IMR-90 (cell line): ENCODE measurements at regions not wholly inside any gene's neighbourhood (a gene's known extent, or its start where the extent isn't known, plus 50 kb on each side); places are given as distances from the start of the nearest gene placed in this dataset.

Experiments
- ATAC-seq: fragments of 200-7000 bp; cut with Tn5 transposase; 2 replicates; pipeline ENCODE4 v1.9.1; 2020; ENCODE audit warnings: low read depth, mild to moderate bottlenecking, moderate library complexity
- BruUV-seq: library from RNA; stranded (reverse); fragments of 400-500 nt; replicated peaks from 2 replicates; lab custom pipeline; 2021; lab: Mats Ljungman, UMichigan
- CTCF ChIA-PET: fragments of 300-600 bp; formaldehyde crosslinking; extraction: SDS; loops from one replicate; lab custom pipeline; 2021; ENCODE audit warnings: antibody characterized with exemption; lab: Yijun Ruan, JAX
- POLR2A ChIA-PET: fragments of 300-600 bp; sonication (Branson Sonifier 250); formaldehyde crosslinking; loops from one replicate; lab custom pipeline; 2022; ENCODE audit warnings: antibody characterized with exemption; ENCODE audit not compliant: unreplicated experiment; lab: Charles Lee
- DNase-seq: peaks from one replicate; pipeline ENCODE4 v3.0.0; 2013
- H2AFZ ChIP-seq: replicated peaks from 2 replicates; pipeline ENCODE3; 2013; ENCODE audit warnings: low read length, mild to moderate bottlenecking; ENCODE audit not compliant: poor library complexity
- H2AK5ac ChIP-seq: 2 replicates; pipeline ENCODE4 v1.6.1; 2013; ENCODE audit warnings: low read depth, low read length, inconsistent platforms
- H2AK9ac ChIP-seq: replicated peaks from 2 replicates; pipeline ENCODE3; 2013; ENCODE audit warnings: mild to moderate bottlenecking, low read depth, low read length, moderate library complexity; ENCODE audit not compliant: poor library complexity
- H2BK120ac ChIP-seq: 2 replicates; pipeline ENCODE4 v1.6.1; 2013; ENCODE audit warnings: low read depth, low read length, inconsistent platforms
- H2BK15ac ChIP-seq: 3 replicates; pipeline ENCODE4 v1.6.1; 2013; ENCODE audit warnings: low read depth, low read length, inconsistent platforms
- H2BK20ac ChIP-seq: 2 replicates; pipeline ENCODE4 v1.6.1; 2013; ENCODE audit warnings: low read depth, mild to moderate bottlenecking, inconsistent platforms, low read length, moderate library complexity
- H2BK5ac ChIP-seq: 2 replicates; pipeline ENCODE4 v1.6.1; 2013; ENCODE audit warnings: mild to moderate bottlenecking, low read depth, low read length, inconsistent platforms; ENCODE audit not compliant: poor library complexity, severe bottlenecking
- H3K14ac ChIP-seq: replicated peaks from 2 replicates; pipeline ENCODE4 v1.6.1; 2013; ENCODE audit warnings: low read depth, low read length, inconsistent platforms
- H3K18ac ChIP-seq: 2 replicates; pipeline ENCODE4 v1.6.1; 2013; ENCODE audit warnings: low read depth, low read length, control low read depth
- H3K23ac ChIP-seq: 2 replicates; pipeline ENCODE4 v1.6.1; 2013; ENCODE audit warnings: low read depth, low read length, inconsistent platforms
- H3K27ac ChIP-seq: 2 replicates; pipeline ENCODE4 v1.5.1; 2013; ENCODE audit warnings: mild to moderate bottlenecking, control low read depth, low read length; ENCODE audit not compliant: insufficient read depth
- H3K27me3 ChIP-seq: 2 replicates; pipeline ENCODE4 v1.6.1; 2013; ENCODE audit warnings: low read length; ENCODE audit not compliant: control insufficient read depth, insufficient read depth
- H3K36me3 ChIP-seq: 2 replicates; pipeline ENCODE4 v1.6.1; 2013; ENCODE audit warnings: low read length, mixed read lengths; ENCODE audit not compliant: control insufficient read depth, insufficient read depth
- H3K4ac ChIP-seq: 2 replicates; pipeline ENCODE4 v1.6.1; 2013; ENCODE audit warnings: low read depth, low read length, inconsistent platforms
- H3K4me1 ChIP-seq: 2 replicates; pipeline ENCODE4 v1.6.1; 2013; ENCODE audit warnings: low read length, mixed read lengths; ENCODE audit not compliant: control insufficient read depth, insufficient read depth
- H3K4me2 ChIP-seq: 2 replicates; pipeline ENCODE4 v1.6.1; 2013; ENCODE audit warnings: low read depth, mild to moderate bottlenecking, control low read depth, low read length, moderate library complexity
- H3K4me3 ChIP-seq: 2 replicates; pipeline ENCODE4 v1.5.1; 2013; ENCODE audit warnings: low read depth, mild to moderate bottlenecking, control low read depth, low read length, moderate library complexity; ENCODE audit not compliant: insufficient read depth
- H3K56ac ChIP-seq: 2 replicates; pipeline ENCODE4 v1.6.1; 2013; ENCODE audit warnings: low read length, inconsistent platforms; ENCODE audit not compliant: insufficient read depth; ENCODE audit errors: extremely low read depth
- H3K79me1 ChIP-seq, 2 experiments: 2 replicates each; pipeline ENCODE4 v1.6.1; 2013; ENCODE audit warnings: low read length in 2 of 2, inconsistent platforms in 1 of 2, low read depth in 1 of 2
- H3K9ac ChIP-seq: 2 replicates; pipeline ENCODE4 v1.6.1; 2013; ENCODE audit warnings: low read depth, low read length, control low read depth
- H3K9me1 ChIP-seq: 2 replicates; pipeline ENCODE4 v1.6.1; 2013; ENCODE audit warnings: low read length, inconsistent platforms; ENCODE audit not compliant: insufficient read depth
- H3K9me3 ChIP-seq: 2 replicates; pipeline ENCODE4 v1.6.1; 2013; ENCODE audit warnings: low read length; ENCODE audit not compliant: control insufficient read depth, insufficient read depth
- H4K20me1 ChIP-seq: 2 replicates; pipeline ENCODE4 v1.6.1; 2013; ENCODE audit warnings: low read length, inconsistent platforms; ENCODE audit not compliant: insufficient read depth
- H4K5ac ChIP-seq: 2 replicates; pipeline ENCODE4 v1.6.1; 2013; ENCODE audit warnings: mild to moderate bottlenecking, low read depth, low read length, control low read depth
- H4K8ac ChIP-seq, 2 experiments: 2 replicates each; pipeline ENCODE4 v1.6.1; 2013; ENCODE audit warnings: low read depth in 2 of 2, low read length in 2 of 2, control low read depth in 1 of 2, inconsistent platforms in 1 of 2
- H4K91ac ChIP-seq: 2 replicates; pipeline ENCODE4 v1.6.1; 2013; ENCODE audit warnings: low read depth, low read length, inconsistent platforms; ENCODE audit not compliant: insufficient read depth
- BHLHE40 ChIP-seq: fragments of 150-350 bp; IDR thresholded peaks from 2 replicates; pipeline ENCODE4 v1.6.1; 2016; ENCODE audit warnings: mild to moderate bottlenecking, low read depth, low read length
- CEBPB ChIP-seq: IDR thresholded peaks from 2 replicates; pipeline ENCODE4 v1.6.1; 2012; ENCODE audit warnings: low read depth, low read length, improper control_type of control experiment
- CHD1 ChIP-seq: IDR thresholded peaks from 2 replicates; pipeline ENCODE4 v1.6.1; 2012; ENCODE audit warnings: low read depth, low read length, improper control_type of control experiment
- CTCF ChIP-seq: conservative IDR thresholded peaks from 2 replicates; pipeline ENCODE4 v1.5.1; 2012; ENCODE audit warnings: mild to moderate bottlenecking, low read depth, low read length, improper control_type of control experiment
- ELK1 ChIP-seq: fragments of 150-350 bp; IDR thresholded peaks from 2 replicates; pipeline ENCODE4 v1.6.1; 2016; ENCODE audit warnings: low read depth, mild to moderate bottlenecking, low read length, moderate library complexity, borderline replicate concordance
- FOS ChIP-seq: fragments of 150-350 bp; IDR thresholded peaks from 2 replicates; pipeline ENCODE4 v1.6.1; 2016; ENCODE audit warnings: low read depth, low read length
- MAZ ChIP-seq: IDR thresholded peaks from 2 replicates; pipeline ENCODE4 v1.6.1; 2012; ENCODE audit warnings: low read depth, mild to moderate bottlenecking, low read length, improper control_type of control experiment, moderate library complexity, borderline replicate concordance
- MXI1 ChIP-seq: IDR thresholded peaks from 2 replicates; pipeline ENCODE4 v1.6.1; 2012; ENCODE audit warnings: low read depth, mild to moderate bottlenecking, low read length, moderate library complexity, borderline replicate concordance
- NFE2L2 ChIP-seq: fragments of 150-350 bp; IDR thresholded peaks from 2 replicates; pipeline ENCODE4 v1.6.1; 2016; ENCODE audit warnings: low read depth, mild to moderate bottlenecking, low read length
- POLR2A ChIP-seq: IDR thresholded peaks from 2 replicates; pipeline ENCODE4 v1.6.1; 2012; ENCODE audit warnings: mild to moderate bottlenecking, low read depth, low read length
- RFX5 ChIP-seq: IDR thresholded peaks from 2 replicates; pipeline ENCODE4 v1.8.0; 2012; ENCODE audit warnings: low read depth, mild to moderate bottlenecking, low read length, moderate library complexity
- SMC3 ChIP-seq: fragments of 150-350 bp; IDR thresholded peaks from 2 replicates; pipeline ENCODE4 v1.6.1; 2016; ENCODE audit warnings: low read depth, mild to moderate bottlenecking, antibody characterized with exemption, low read length, moderate library complexity
- USF2 ChIP-seq: fragments of 150-350 bp; IDR thresholded peaks from 2 replicates; pipeline ENCODE4 v1.6.1; 2017; ENCODE audit warnings: mild to moderate bottlenecking, antibody characterized with exemption, low read length, low read depth
- WGBS, 2 experiments: methylation state at CpG; one replicate each; pipeline versions ENCODE4 v1.1.5 to v1.1.7; 2013; ENCODE audit warnings: missing lambda C conversion rate in 2 of 2; ENCODE audit not compliant: insufficient read length in 1 of 2; ENCODE audit errors: extremely low coverage in 2 of 2; 5-methylcytosine and 5-hydroxymethylcytosine counted together
- dilution Hi-C: fragments of 300-500 bp; cut with HindIII; formaldehyde crosslinking; loops from one replicate; pipeline ENCODE4 v1.14.3; 2018; ENCODE audit warnings: low sequenced_read_pairs; ENCODE audit not compliant: unreplicated experiment
- in situ Hi-C: fragments of 300-500 bp; cut with MboI; formaldehyde crosslinking; loops from 3 replicates; pipeline ENCODE4 v1.14.3; 2019; ENCODE audit warnings: low sequenced_read_pairs, inconsistent platforms, mixed read lengths
- intact Hi-C: fragments of 100-400 bp; cut with micrococcal nuclease; formaldehyde crosslinking; loops from 2 replicates; pipeline ENCODE4 v1.10.0; 2022

GRCh38 chr19:31174948-31175347, 174.3 kb downstream of the TSHZ3 start:
- no peaks in the 10 kb centered on the region for H3K27me3 ChIP-seq
- no peak overlapping the region for H2BK20ac ChIP-seq
- H4K91ac ChIP-seq: no peak overlapping the region
- H3K9me3 ChIP-seq: no peaks in the 10 kb centered on the region
- H3K79me1 ChIP-seq: no peaks in the 10 kb centered on the region
- H2AK9ac ChIP-seq: no peak overlapping the region
- H3K9me1 ChIP-seq: no peaks in the 10 kb centered on the region
- CTCF ChIA-PET: no interaction called here
- H3K4me2 ChIP-seq: no peak overlapping the region
- H3K23ac ChIP-seq: no peak overlapping the region
- no peak overlapping the region for H3K14ac ChIP-seq
- no peak overlapping the region for H2AFZ ChIP-seq
- in situ Hi-C loops: no loop called here
- DNase-seq (no peak), ATAC-seq (no peak)
- H4K5ac ChIP-seq: no peak overlapping the region
- no peak overlapping the region for H3K18ac ChIP-seq
- H2BK15ac ChIP-seq: no peak overlapping the region
- no peak overlapping the region for H3K4ac ChIP-seq
- H3K4me3 ChIP-seq: no peak overlapping the region
- BruUV-seq: no TSS peak
- no peaks in the 10 kb centered on the region for H4K20me1 ChIP-seq
- H2AK5ac ChIP-seq: no peak overlapping the region
- TF ChIP-seq BHLHE40 (no peak), RFX5 (no peak), USF2 (no peak), MAZ (no peak), CHD1 (no peak), CEBPB (no peak), SMC3 (no peak), POLR2A (no peak), FOS (no peak), NFE2L2 (no peak), MXI1 (no peak), CTCF (no peak), ELK1 (no peak)
- no peak overlapping the region for H2BK120ac ChIP-seq
- H3K27ac ChIP-seq: no peak overlapping the region
- dilution Hi-C loops: no loop called here
- no peaks in the 10 kb centered on the region for H3K4me1 ChIP-seq
- no peak overlapping the region for H2BK5ac ChIP-seq
- H3K56ac ChIP-seq: no peak overlapping the region
- H4K8ac ChIP-seq: no peak overlapping the region
- no peaks in the 10 kb centered on the region for H3K36me3 ChIP-seq
- H3K9ac ChIP-seq: no peak overlapping the region
- intact Hi-C loops: no loop called here
- no CpG with 5 or more reads among the region's 5 CpGs for WGBS, 2 experiments
- POLR2A ChIA-PET: no interaction called here
